G401.6 (cell line): ENCODE measurements at regions not wholly inside any gene's neighbourhood (a gene's known extent, or its start where the extent isn't known, plus 50 kb on each side); places are given as distances from the start of the nearest gene placed in this dataset.

ENCODE experiments used
- FAIRE-seq: peaks from 2 replicates; lab custom pipeline; 2012; peaks lifted over from hg19 to GRCh38; lab: Jason Lieb, UNC

- no peak for FAIRE-seq
Measured at GRCh38 chr12:69096669-69097335, 142.6 kb upstream of the CPSF6 start.

GRCh38 chr12:69097619-69098368 lies 141.6 kb upstream of the CPSF6 start:
- no peak for FAIRE-seq

GRCh38 chr12:69099201-69099837 lies 140.1 kb upstream of the CPSF6 start:
- no peak for FAIRE-seq

DNA sequence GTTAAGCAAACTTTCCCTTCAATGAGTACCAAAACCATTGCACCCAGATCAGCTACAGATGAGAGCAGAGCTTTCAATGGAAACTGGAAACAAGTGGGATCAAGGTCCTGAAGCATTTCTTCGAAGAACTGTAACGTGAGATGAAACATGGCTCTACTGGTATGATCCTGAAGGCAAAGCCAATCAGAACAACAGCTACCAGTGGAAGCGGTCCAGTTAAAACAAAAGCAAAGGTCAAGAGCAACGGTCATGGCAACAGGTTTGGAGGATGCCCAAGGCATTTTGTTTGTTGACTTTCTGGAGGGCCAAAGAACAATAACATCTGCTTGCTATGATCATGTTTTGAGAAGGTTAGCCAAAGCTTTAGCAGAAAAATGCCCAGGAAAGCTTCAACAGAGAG lies 137.9 kb upstream of the CPSF6 start:
- no peak for FAIRE-seq

DNA sequence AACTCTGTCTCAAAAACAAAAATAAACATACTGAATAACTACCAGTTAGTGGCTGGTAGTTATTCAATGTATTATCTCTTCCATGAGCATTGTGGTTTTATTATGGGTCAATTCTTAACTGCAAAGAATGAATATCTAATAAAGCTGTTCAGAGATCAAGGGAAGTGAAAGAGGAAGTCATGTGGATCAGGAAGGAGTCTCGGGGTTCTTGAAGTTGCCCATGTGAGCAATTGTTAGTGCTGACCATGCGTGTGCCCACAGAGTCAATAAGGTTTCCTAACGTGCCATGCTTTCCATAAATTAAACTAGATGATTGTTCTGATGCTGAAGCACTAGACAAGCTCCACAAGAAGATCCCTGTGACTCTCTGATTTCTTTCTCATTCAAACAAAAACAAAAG lies 136.5 kb upstream of the CPSF6 start:
- FAIRE-seq, result no peak

GRCh38 chr12:69105101-69105962 lies 134.0 kb upstream of the CPSF6 start:
- FAIRE-seq, result no peak

DNA sequence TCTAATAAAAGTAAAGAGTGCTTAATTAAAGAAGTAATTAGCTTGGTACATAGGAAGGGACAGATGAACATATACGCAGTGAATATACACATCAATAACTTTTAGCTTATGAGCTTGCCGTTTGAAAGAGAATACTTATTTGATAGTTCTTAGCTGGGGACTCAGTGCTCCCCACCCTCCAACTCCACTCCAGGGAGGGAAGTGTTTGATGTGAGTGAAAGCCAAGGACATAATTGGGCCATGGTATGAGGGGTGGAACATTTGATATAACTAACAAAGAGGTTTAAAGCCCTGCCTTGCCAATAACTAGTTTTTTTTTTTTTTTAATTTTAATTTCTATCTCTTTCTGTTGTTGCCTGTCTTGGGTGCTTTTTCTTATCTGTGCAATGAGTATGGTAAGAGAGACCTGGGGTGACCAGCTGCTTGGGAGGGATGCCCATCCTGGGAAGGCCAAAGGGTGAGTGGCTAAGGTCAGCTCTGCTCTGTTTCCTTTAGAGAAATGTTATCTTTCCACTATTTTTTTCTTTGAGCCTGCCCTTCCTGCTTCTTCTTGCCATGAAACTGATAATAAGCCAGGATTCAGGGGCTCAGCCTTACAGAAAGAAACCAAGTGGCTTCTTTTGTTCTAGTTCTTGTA lies 132.8 kb upstream of the CPSF6 start:
- no peak for FAIRE-seq

DNA sequence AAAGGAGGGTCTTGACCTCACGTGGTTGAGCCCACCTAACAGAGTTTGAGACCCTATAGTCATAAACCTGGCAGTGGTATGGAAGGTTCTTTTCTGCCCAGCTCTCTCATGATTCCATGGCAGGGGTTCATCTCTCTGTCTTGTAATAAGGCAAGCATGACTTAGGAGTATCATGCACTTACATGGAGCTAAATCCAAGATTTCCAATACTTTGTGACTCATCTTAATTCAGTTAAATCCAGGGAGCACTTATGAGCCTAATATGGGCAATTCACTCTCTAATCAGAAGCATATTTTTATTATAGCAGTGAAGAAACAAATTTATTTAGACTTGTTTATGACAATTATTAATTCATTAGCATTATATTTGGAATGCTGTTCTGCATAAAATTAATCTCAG lies 131.8 kb upstream of the CPSF6 start:
- FAIRE-seq, result no peak

DNA sequence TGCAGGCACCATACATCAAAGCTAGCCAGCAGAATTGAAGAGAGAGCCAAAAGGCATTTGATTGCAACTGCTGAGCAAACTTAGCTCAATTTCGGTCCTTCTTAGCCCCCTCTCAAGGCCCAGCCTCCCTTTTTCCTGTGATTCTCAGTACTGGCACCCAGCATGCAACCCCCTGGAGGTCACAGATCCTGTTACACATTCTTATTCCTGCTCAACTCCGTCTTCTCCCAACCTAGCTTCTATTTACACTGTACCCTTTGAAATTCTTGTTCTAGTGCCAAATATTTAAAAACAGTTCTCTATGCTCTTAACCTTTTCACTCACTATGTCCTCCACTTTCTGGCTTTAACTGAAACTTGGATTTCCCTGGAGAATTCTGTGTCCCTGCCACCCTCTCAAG lies 131.3 kb upstream of the CPSF6 start:
- FAIRE-seq, result no peak

DNA sequence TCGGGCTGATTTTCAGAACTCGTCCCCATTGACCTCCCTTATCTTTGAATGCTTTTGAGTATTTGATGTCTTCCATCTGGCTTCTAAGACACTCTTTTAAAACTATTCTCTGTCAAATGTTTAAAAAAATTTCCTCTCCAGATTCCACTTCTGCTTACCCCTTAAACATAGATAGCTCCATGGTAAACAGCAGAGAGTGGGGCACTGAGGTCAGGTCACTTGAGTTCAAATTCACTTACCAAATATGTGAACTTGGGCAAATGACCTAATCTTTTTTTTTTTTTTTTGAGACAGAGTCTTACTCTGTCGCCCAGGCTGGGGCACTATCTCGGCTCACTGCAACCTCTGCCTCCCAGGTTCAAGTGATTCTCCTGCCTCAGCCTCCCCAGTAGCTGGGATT lies 126.8 kb upstream of the CPSF6 start:
- FAIRE-seq, result no peak

DNA sequence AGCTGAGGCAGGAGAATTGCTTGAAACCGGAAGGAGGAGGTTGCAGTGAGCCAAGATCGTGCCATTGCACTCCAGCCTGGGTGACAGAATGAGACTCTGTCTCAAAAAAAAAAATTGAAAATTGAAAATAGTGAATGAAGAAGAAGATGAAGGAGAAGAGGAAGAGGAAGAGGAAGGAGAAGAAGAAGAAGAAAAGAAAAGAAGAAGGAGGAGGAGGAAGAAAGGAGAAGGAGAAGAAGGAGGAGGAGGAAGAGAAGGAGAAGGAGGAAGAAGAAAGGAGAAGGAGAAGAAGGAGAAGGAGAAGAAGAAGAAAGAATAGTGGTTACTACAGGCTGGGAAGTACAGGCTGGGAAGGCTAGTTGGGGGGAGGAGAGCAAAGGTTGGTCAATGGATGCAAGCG lies 124.3 kb upstream of the CPSF6 start:
- no peak for FAIRE-seq

DNA sequence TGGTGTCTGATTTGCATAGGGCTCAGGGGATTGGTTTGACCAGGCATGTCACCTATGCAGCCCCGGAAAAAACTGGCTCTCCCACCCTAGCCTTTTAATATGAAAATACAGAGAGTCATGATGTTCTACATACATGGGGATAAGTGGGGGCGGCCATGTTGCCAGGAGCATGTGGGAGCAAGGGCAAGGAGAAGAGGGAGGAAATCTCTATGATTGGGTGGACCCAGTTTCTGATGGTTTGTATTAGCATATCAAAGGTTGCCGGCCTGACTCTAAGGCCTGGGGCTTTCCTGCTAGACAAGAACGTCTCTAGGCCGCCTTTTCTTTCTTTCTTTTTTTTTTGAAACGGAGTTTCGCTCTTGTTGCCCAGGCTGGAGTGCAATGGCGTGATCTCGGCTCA lies 123.4 kb upstream of the CPSF6 start:
- FAIRE-seq, result no peak

DNA sequence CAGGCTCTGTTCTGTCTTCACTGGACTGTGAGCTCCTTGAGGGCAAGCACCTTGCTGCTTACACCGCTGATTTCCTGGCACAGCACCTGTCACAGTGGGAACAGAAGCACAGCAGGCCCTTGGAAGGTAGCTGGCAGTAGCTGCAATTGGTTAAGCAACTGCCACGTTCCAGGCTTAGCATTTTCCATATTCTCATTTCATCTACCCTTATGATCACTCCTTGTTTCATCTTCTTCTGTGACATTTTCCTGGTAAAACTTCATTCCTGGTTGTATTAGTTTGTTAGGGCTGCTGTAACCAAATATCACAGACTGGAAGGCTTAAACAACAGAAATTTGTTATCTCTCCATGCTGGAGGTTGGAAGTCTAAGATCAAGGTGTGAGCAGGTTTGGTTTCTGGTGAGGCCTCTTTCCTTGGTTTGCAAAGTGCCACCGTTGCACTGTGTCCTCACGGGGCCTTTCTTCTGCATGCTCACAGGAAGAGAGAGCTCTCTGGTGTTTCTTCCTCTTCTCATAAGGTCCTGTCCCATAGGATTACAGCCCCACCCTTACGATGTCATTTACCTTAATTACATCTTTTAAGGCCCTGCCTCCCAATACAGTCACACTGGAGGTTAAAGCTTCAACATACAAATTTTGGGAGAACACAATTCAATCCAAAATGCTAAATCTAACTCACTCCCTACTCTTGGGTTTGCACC lies 121.7 kb upstream of the CPSF6 start:
- no peak for FAIRE-seq

DNA sequence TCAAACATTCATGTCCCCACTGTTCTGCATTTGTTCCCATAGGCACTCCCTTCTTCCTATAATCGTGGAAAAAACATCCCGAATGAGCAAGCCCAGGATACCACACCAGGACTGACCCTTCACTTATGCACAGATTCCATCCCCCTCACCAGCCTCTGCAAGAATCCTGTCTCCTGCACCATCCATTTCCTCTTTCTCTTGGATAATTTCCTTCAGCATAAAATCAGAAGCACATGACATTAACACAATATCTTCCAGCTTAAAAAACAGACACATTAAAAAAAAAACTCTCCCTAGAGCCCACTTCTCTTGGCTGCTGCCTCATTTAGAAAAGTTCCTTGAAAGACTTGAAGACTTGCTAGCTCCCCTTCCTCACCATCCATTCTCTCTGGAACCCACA lies 120.9 kb upstream of the CPSF6 start:
- no peak for FAIRE-seq

DNA sequence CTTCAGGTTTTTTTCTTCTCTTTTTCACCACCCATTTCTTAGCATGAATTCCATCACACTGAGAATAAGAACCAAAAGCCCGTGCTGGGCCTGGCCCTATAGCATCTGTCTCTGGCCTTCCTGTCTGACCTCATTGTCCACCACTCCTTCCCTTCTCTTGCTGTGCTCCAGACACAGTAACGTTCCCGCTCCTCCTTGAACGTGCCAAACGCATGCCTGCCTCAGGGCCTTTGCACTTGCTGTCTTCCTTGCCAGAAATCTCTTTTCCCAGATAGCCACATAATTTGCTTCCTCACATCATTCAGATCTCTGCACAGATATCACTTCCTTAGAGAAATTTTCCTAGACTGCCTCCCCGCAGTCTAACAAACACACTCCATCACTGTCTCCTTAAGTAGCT lies 119.6 kb upstream of the CPSF6 start:
- no peak for FAIRE-seq

DNA sequence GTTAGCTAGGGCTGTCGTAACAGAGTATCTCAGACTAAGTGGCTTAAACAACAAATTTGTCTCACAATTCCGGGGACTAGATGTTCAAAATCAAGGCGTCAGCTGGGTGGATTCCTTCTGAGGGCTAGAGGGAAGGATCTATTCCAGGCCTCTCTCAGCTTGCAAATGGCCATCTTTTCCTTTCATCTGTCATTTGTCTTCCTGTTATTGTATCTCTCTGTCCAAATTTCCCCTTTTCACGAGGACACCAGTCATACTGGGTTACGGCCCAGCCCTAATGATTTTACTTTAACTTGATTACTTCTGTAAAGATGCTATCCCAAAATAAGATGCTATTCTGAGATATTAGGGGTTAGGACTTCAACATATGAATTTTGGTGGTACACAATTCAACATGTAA lies 119.0 kb upstream of the CPSF6 start:
- no peak for FAIRE-seq

DNA sequence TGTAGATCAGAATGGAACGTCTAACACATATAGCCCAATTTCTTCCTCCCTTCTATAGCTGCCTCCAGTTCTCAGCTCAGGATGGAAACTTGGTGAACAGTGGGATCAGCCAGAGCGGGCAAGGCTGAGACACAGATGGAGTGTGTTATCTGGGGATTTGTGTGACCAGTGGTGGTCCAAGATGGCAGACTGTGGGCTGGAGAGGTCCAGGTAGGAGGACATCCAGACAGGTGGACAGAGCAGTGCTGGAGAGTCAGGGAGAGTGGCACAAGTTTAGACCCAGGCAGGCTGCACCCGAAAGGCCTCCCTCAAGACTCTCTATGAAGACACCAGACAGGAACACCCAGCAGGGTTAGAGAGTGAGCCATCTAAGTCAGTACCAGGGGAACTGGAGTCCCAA lies 116.1 kb upstream of the CPSF6 start:
- no peak for FAIRE-seq

DNA sequence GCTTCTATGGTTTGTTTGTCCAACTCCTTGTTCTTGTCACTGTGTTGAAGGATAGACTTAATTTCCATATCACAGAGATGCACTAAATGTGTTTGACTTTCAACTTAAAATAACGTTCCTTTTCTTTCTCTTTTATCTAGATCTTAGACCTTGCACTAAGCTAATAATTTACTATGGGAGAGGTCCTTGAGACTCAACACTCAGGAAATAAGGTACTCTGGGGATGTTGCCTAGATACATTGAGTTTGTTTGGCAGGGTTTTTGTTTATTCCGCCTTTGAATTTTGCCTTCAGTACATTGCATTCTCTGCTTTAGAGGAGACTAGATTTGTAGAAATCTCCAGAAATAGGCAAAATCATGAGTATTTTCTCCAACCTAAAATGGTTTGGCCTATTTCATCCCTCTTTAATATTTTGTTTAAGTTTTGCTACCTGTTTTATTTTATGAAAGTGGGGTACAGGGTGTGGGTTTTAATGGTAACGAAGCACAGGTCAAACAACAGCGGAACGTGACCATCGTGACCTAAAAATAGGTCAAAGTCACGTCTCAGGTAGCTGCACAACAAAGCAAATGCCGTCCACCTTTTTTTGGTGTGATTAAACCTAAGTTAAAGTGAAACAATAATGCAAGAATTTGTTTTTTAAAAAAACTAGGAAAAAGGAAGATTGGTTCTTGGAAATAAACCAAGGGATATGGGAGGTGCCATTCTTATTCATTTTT lies 115.3 kb upstream of the CPSF6 start:
- no peak for FAIRE-seq

- FAIRE-seq, result no peak
Measured at GRCh38 chr12:69129017-69129416, 110.4 kb upstream of the CPSF6 start.

DNA sequence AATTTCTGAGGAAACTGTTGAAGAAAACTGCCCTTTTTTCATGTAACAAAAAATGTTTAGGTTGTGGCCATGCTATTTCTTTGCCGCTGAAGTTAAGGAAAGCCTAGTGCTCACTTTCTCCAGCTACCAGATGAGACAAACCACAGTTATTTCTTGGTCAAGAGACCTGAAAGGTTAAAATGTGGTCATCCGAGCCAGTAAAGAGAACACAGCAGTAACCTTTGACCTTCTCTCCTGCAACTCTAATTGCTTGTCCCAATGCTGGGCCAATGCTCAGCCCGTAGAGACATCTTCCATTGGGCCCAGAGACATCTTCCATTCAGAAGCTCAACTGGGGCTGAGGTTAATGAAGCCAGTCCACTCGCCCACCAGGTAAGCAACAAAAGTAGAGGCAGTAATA lies 109.8 kb upstream of the CPSF6 start:
- FAIRE-seq, result no peak

- FAIRE-seq, result no peak
Measured at GRCh38 chr12:69130064-69130463, 109.3 kb upstream of the CPSF6 start.
